CD14-positive monocyte (primary cell): ENCODE measurements at regions not wholly inside any gene's neighbourhood (a gene's known extent, or its start where the extent isn't known, plus 50 kb on each side); places are given as distances from the start of the nearest gene placed in this dataset.
A peak's percentile ranks its signal among the peaks of the same experiment; 100 is the strongest.

Experiments
- DNase-seq, 3 donors: peaks; one replicate each; pipeline ENCODE4 v3.0.0-alpha.2; 2011 to 2022
- H2AFZ ChIP-seq: 2 replicates; pipeline ENCODE4 v1.6.0; 2012; ENCODE audit warnings: mild to moderate bottlenecking, low read depth, low read length, inconsistent platforms; ENCODE audit not compliant: insufficient read depth, poor library complexity, severe bottlenecking
- H3K27ac ChIP-seq, 2 donors: 1 replicate in 1 of 2; 2 replicates in 1 of 2; pipeline ENCODE4 v1.5.1; 2012 to 2013; ENCODE audit warnings: low read length in 2 of 2, control low read depth in 1 of 2, inconsistent platforms in 1 of 2, low read depth in 1 of 2, mild to moderate bottlenecking in 1 of 2
- H3K27me3 ChIP-seq, 2 donors: one replicate each; pipeline versions ENCODE4 v1.6.0 to v1.6.1; 2011 to 2013; ENCODE audit warnings: low read length in 2 of 2; ENCODE audit not compliant: control insufficient read depth in 2 of 2, insufficient read depth in 2 of 2
- H3K36me3 ChIP-seq, 2 donors: replicated peaks in 1 of 2; 1 replicate in 1 of 2; 2 replicates in 1 of 2; pipeline versions ENCODE4 v1.5.1 to v1.6.1; 2012 to 2013; ENCODE audit warnings: low read length in 2 of 2, control low read depth in 1 of 2, inconsistent platforms in 1 of 2, mild to moderate bottlenecking in 1 of 2; ENCODE audit not compliant: insufficient read depth in 2 of 2, control insufficient read depth in 1 of 2
- H3K4me1 ChIP-seq, 2 donors: 1 replicate in 1 of 2; 2 replicates in 1 of 2; pipeline versions ENCODE4 v1.5.1 to v1.6.1; 2012 to 2013; ENCODE audit warnings: low read length in 2 of 2, control low read depth in 1 of 2, inconsistent platforms in 1 of 2, mild to moderate bottlenecking in 1 of 2, moderate library complexity in 1 of 2; ENCODE audit not compliant: insufficient read depth in 2 of 2, control insufficient read depth in 1 of 2
- H3K4me2 ChIP-seq: replicated peaks from 2 replicates; pipeline ENCODE3; 2012; ENCODE audit warnings: low read length, moderate library complexity, mild to moderate bottlenecking; ENCODE audit not compliant: poor library complexity, severe bottlenecking; ENCODE audit errors: extremely low read depth
- H3K4me3 ChIP-seq, 3 experiments: fragments of 200-600 bp in 1 of 3; sonication (generic) in 1 of 3; replicated peaks in 1 of 3; 1 replicate in 2 of 3; 2 replicates in 1 of 3; pipeline ENCODE4 v1.5.1; 2011 to 2013; ENCODE audit warnings: low read length in 3 of 3, mild to moderate bottlenecking in 3 of 3, control low read depth in 2 of 3, low read depth in 2 of 3, inconsistent platforms in 1 of 3, moderate library complexity in 1 of 3
- H3K79me2 ChIP-seq: 2 replicates; pipeline ENCODE4 v1.6.0; 2012; ENCODE audit warnings: mild to moderate bottlenecking, control low read depth, inconsistent platforms, low read length, moderate library complexity; ENCODE audit not compliant: insufficient read depth
- H3K9ac ChIP-seq: 2 replicates; pipeline ENCODE4 v1.6.0; 2017; ENCODE audit warnings: low read length, mild to moderate bottlenecking; ENCODE audit not compliant: insufficient read depth, poor library complexity, severe bottlenecking
- H3K9me3 ChIP-seq, 2 donors: replicated peaks in 1 of 2; 1 replicate in 1 of 2; 2 replicates in 1 of 2; pipeline versions ENCODE4 v1.5.1 to v1.6.1; 2012 to 2013; ENCODE audit warnings: low read length in 2 of 2, control low read depth in 1 of 2; ENCODE audit not compliant: control insufficient read depth in 1 of 2, insufficient read depth in 1 of 2
- H4K20me1 ChIP-seq: 2 replicates; pipeline ENCODE4 v1.6.0; 2012; ENCODE audit warnings: mild to moderate bottlenecking, low read length, control low read depth, moderate library complexity; ENCODE audit not compliant: insufficient read depth
- H3K27ac Mint-ChIP-seq, 7 donors: one replicate each; pipeline ENCODE4 v1.8.0; 2020; ENCODE audit warnings: mild to moderate bottlenecking in 7 of 7, mixed read lengths in 7 of 7, moderate library complexity in 6 of 7, inconsistent platforms in 2 of 7
- H3K27me3 Mint-ChIP-seq, 3 donors: one replicate each; pipeline ENCODE4 v1.8.0; 2021 to 2022; ENCODE audit warnings: low read depth in 3 of 3, mild to moderate bottlenecking in 3 of 3, mixed read lengths in 3 of 3, moderate library complexity in 3 of 3, inconsistent platforms in 1 of 3
- H3K36me3 Mint-ChIP-seq, 2 donors: one replicate each; pipeline ENCODE4 v1.8.0; 2020; ENCODE audit warnings: mixed read lengths in 2 of 2, inconsistent platforms in 1 of 2, mild to moderate bottlenecking in 1 of 2
- H3K4me1 Mint-ChIP-seq: one replicate; pipeline ENCODE4 v1.8.0; 2020; ENCODE audit warnings: mild to moderate bottlenecking, mixed read lengths
- H3K4me3 Mint-ChIP-seq, 2 donors: one replicate each; pipeline ENCODE4 v1.8.0; 2020; ENCODE audit warnings: mild to moderate bottlenecking in 2 of 2, mixed read lengths in 2 of 2, moderate library complexity in 1 of 2
- H3K9me3 Mint-ChIP-seq, 7 donors: one replicate each; pipeline ENCODE4 v1.8.0; 2020 to 2022; ENCODE audit warnings: mixed read lengths in 7 of 7, mild to moderate bottlenecking in 6 of 7, moderate library complexity in 6 of 7, inconsistent platforms in 2 of 7
- CTCF ChIP-seq: fragments of 200-600 bp; IDR thresholded peaks from one replicate; pipeline ENCODE4 v1.8.0; 2022; ENCODE audit warnings: antibody characterized with exemption, mild to moderate bottlenecking
- WGBS: methylation state at CpG from one replicate; pipeline ENCODE4 v1.1.5; 2013; ENCODE audit warnings: missing lambda C conversion rate; ENCODE audit not compliant: insufficient coverage; 5-methylcytosine and 5-hydroxymethylcytosine counted together
- intact Hi-C, 2 donors: fragments of 100-400 bp; cut with micrococcal nuclease; formaldehyde crosslinking; loops; one replicate each; pipeline versions ENCODE4 v1.15.0 to v1.15.1; 2023

- no peaks in the 10 kb centered on the region for H3K4me1 Mint-ChIP-seq
- Histone ChIP-seq H3K27me3 (no peaks in the 10 kb centered on the region), H3K4me3 (no peak overlapping the region), H3K36me3 (no peaks in the 10 kb centered on the region), H3K79me2 (no peaks in the 10 kb centered on the region), H4K20me1 (no peaks in the 10 kb centered on the region), H3K4me2 (no peak overlapping the region), H3K9ac (no peak overlapping the region), H2AFZ (no peak overlapping the region), H3K9me3 (no peaks in the 10 kb centered on the region), H3K27ac (no peak overlapping the region), H3K4me1 (no peaks in the 10 kb centered on the region)
- intact Hi-C loops = no loop called here
- peak overlapping the region in 1 of 2 donors; percentile 38 for H3K4me3 Mint-ChIP-seq
- H3K27ac Mint-ChIP-seq = no peak overlapping the region
- H3K27me3 Mint-ChIP-seq = peaks cover 0 to 3% (median 0%) of the 10 kb centered on the region in 3 donors
- H3K9me3 Mint-ChIP-seq = peaks cover 0 to 1% (median 0%) of the 10 kb centered on the region in 7 donors
- 96% methylated on average over 4 of the region's 9 CpGs for WGBS
- no peaks in the 10 kb centered on the region for H3K36me3 Mint-ChIP-seq
- no peak for TF ChIP-seq CTCF
- no peak for DNase-seq
These were observed 228.0 kb upstream of the KIF2A start for GRCh38 chr5:62077823-62078550.

GRCh38 chr5:62082370-62082801, 223.6 kb upstream of the KIF2A start:
- H2AFZ ChIP-seq = no peak overlapping the region
- H3K27ac Mint-ChIP-seq = no peak overlapping the region

More at GRCh38 chr5:62082370-62082801, 223.6 kb upstream of the KIF2A start:
- no peaks in the 10 kb centered on the region for H3K36me3 Mint-ChIP-seq
- peaks cover 0 to 2% (median 0%) of the 10 kb centered on the region in 7 donors for H3K9me3 Mint-ChIP-seq
- H3K9ac ChIP-seq = no peak overlapping the region
- H3K27me3 ChIP-seq = no peaks in the 10 kb centered on the region
- WGBS = 80% methylated on average over 1 of the region's 5 CpGs
- TF ChIP-seq CTCF = no peak
- no peak overlapping the region for H3K4me3 ChIP-seq
- no peaks in the 10 kb centered on the region for H3K9me3 ChIP-seq
- H3K4me1 ChIP-seq = no peaks in the 10 kb centered on the region
- no peak overlapping the region for H3K4me2 ChIP-seq
- no peaks in the 10 kb centered on the region for H4K20me1 ChIP-seq
- H3K27ac ChIP-seq = no peak overlapping the region
- no peaks in the 10 kb centered on the region for H3K4me1 Mint-ChIP-seq
- no peak for DNase-seq
- H3K36me3 ChIP-seq = no peaks in the 10 kb centered on the region
- H3K27me3 Mint-ChIP-seq = peaks cover 0 to 2% (median 0%) of the 10 kb centered on the region in 3 donors
- no peak overlapping the region for H3K4me3 Mint-ChIP-seq
- no peaks in the 10 kb centered on the region for H3K79me2 ChIP-seq
- intact Hi-C loops = no loop called here
